ENCODE measurements at regions not wholly inside any gene's neighbourhood (a gene's known extent, or its start where the extent isn't known, plus 50 kb on each side); places are given as distances from the start of the nearest gene placed in this dataset.

- TF ChIP-seq, protein P1, sequence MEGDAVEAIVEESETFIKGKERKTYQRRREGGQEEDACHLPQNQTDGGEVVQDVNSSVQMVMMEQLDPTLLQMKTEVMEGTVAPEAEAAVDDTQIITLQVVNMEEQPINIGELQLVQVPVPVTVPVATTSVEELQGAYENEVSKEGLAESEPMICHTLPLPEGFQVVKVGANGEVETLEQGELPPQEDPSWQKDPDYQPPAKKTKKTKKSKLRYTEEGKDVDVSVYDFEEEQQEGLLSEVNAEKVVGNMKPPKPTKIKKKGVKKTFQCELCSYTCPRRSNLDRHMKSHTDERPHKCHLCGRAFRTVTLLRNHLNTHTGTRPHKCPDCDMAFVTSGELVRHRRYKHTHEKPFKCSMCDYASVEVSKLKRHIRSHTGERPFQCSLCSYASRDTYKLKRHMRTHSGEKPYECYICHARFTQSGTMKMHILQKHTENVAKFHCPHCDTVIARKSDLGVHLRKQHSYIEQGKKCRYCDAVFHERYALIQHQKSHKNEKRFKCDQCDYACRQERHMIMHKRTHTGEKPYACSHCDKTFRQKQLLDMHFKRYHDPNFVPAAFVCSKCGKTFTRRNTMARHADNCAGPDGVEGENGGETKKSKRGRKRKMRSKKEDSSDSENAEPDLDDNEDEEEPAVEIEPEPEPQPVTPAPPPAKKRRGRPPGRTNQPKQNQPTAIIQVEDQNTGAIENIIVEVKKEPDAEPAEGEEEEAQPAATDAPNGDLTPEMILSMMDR (conservative IDR thresholded peaks at IDR 0.05; ENCODE audit: low read depth, low read length): no peak
- TF ChIP-seq SMC3 (IDR thresholded peaks at IDR 0.05; ENCODE audit: low read depth, low read length): no peak
- TF ChIP-seq MAFK (IDR thresholded peaks at IDR 0.05; ENCODE audit: low read depth, low read length): no peak
Observed at GRCh38 chr9:32247168-32247567, 137.3 kb upstream of the ACO1 start.
